DND-41 (cell line): ENCODE measurements at regions not wholly inside any gene's neighbourhood (a gene's known extent, or its start where the extent isn't known, plus 50 kb on each side); places are given as distances from the start of the nearest gene placed in this dataset.
A peak's percentile ranks its signal among the peaks of the same experiment; 100 is the strongest.

Source experiments
- ATAC-seq: fragments of 200-7000 bp; cut with Tn5 transposase; 3 replicates; pipeline ENCODE4 v1.9.1; 2021; ENCODE audit warnings: low read depth; ENCODE audit not compliant: insufficient read depth
- DNase-seq: peaks from one replicate; pipeline ENCODE4 v3.0.0-alpha.2; 2020
- H2AFZ ChIP-seq: 2 replicates; pipeline ENCODE4 v1.6.0; 2012; ENCODE audit warnings: low read depth, low read length
- H3K27ac ChIP-seq: 2 replicates; pipeline ENCODE4 v1.5.1; 2012; ENCODE audit warnings: low read length, inconsistent platforms
- H3K27me3 ChIP-seq: fragments of 200-600 bp; sonication (generic); 2 replicates; pipeline ENCODE4 v1.6.0; 2012; ENCODE audit warnings: low read length, mild to moderate bottlenecking, inconsistent platforms; ENCODE audit not compliant: insufficient read depth, poor library complexity
- H3K36me3 ChIP-seq: 2 replicates; pipeline ENCODE4 v1.5.1; 2012; ENCODE audit warnings: low read length, inconsistent platforms; ENCODE audit not compliant: insufficient read depth
- H3K4me1 ChIP-seq: 2 replicates; pipeline ENCODE4 v1.5.1; 2012; ENCODE audit warnings: mild to moderate bottlenecking, low read length; ENCODE audit not compliant: insufficient read depth
- H3K4me2 ChIP-seq: 2 replicates; pipeline ENCODE4 v1.6.0; 2012; ENCODE audit warnings: mild to moderate bottlenecking, moderate library complexity, low read length, inconsistent platforms; ENCODE audit not compliant: insufficient read depth
- H3K4me3 ChIP-seq, 2 experiments: fragments of 200-600 bp in 1 of 2; shearing (Covaris generic) in 1 of 2; 2 replicates each; pipeline ENCODE4 v1.5.1; 2012 to 2016; ENCODE audit warnings: inconsistent platforms in 2 of 2, low read length in 2 of 2, mild to moderate bottlenecking in 2 of 2, low read depth in 1 of 2, moderate library complexity in 1 of 2
- H3K79me2 ChIP-seq: 2 replicates; pipeline ENCODE4 v1.6.0; 2012; ENCODE audit warnings: low read length, inconsistent platforms; ENCODE audit not compliant: insufficient read depth
- H3K9ac ChIP-seq: 2 replicates; pipeline ENCODE4 v1.6.0; 2012; ENCODE audit warnings: low read depth, mild to moderate bottlenecking, inconsistent platforms, low read length, moderate library complexity
- H3K9me3 ChIP-seq: 2 replicates; pipeline ENCODE4 v1.5.1; 2012; ENCODE audit warnings: low read length, moderate library complexity, mild to moderate bottlenecking, inconsistent platforms; ENCODE audit not compliant: insufficient read depth, severe bottlenecking
- H4K20me1 ChIP-seq: 2 replicates; pipeline ENCODE4 v1.6.0; 2012; ENCODE audit warnings: low read length; ENCODE audit not compliant: insufficient read depth
- EZH2 ChIP-seq: IDR thresholded peaks from 3 replicates; pipeline ENCODE4 v1.6.1; 2012; ENCODE audit warnings: borderline replicate concordance, low read depth, mild to moderate bottlenecking, moderate library complexity, low read length, inconsistent platforms; ENCODE audit not compliant: severe bottlenecking
- TF ChIP-seq, protein P1 (sequence below): IDR thresholded peaks from 2 replicates; pipeline ENCODE4 v1.5.1; 2012; ENCODE audit warnings: borderline replicate concordance, low read length, moderate library complexity, mild to moderate bottlenecking; ENCODE audit not compliant: poor library complexity, severe bottlenecking; ENCODE audit errors: extremely low read depth

DNA sequence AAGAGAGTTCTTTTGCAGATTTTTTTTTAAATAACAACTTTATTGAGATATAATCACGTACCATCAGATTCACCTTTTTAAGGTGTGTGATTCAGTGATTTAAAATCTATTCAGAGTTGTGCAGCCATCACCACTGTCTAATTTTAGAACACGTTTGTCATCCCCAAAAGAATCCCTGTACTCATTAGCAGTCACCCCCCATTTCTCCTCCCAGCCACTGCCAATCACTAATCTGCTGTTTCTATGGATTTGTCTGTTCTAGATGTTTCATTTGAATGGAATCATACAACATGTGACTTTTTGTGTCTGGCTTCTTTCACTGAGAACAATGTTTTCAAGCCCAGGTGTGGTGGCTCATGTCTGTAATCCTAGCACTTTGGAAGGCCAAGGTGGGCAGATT, 55.4 kb upstream of the RAPH1 start:
- no peaks in the 10 kb centered on the region for H3K36me3 ChIP-seq
- H3K79me2 ChIP-seq: no peaks in the 10 kb centered on the region

DNA sequence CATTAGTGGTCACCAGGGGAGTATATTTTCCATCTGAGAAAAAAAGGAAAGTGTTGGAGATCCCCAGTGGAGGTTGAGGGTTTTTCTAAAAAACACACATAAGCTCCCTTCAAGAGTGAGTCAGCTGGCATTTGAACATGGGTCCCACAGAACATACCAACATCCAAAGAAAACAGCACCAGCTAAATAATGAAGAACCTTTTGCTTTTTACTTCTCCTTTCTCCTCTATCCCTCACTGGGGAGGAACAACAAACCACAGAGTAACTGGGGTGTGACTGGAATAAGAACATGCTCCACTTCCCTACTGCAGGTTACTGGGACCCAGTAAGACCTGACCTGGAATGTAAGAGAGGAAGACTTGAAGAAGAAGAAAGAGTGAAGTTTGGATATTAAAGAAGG, 56.5 kb upstream of the RAPH1 start:
- ATAC-seq (no peak), DNase-seq (no peak)
- Histone ChIP-seq H3K4me1 (no peaks in the 10 kb centered on the region), H3K27me3 (no peaks in the 10 kb centered on the region), H3K27ac (no peak overlapping the region), H3K4me3 (no peak overlapping the region), H2AFZ (no peak overlapping the region; the same call in 1 of the 2 replicates), H3K9ac (no peak overlapping the region), H4K20me1 (no peaks in the 10 kb centered on the region), H3K4me2 (no peak overlapping the region), H3K9me3 (no peaks in the 10 kb centered on the region), H3K36me3 (no peaks in the 10 kb centered on the region), H3K79me2 (no peaks in the 10 kb centered on the region)
- no peak for TF ChIP-seq EZH2
- TF ChIP-seq, protein P1, sequence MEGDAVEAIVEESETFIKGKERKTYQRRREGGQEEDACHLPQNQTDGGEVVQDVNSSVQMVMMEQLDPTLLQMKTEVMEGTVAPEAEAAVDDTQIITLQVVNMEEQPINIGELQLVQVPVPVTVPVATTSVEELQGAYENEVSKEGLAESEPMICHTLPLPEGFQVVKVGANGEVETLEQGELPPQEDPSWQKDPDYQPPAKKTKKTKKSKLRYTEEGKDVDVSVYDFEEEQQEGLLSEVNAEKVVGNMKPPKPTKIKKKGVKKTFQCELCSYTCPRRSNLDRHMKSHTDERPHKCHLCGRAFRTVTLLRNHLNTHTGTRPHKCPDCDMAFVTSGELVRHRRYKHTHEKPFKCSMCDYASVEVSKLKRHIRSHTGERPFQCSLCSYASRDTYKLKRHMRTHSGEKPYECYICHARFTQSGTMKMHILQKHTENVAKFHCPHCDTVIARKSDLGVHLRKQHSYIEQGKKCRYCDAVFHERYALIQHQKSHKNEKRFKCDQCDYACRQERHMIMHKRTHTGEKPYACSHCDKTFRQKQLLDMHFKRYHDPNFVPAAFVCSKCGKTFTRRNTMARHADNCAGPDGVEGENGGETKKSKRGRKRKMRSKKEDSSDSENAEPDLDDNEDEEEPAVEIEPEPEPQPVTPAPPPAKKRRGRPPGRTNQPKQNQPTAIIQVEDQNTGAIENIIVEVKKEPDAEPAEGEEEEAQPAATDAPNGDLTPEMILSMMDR: no peak

More for the DNA sequence above, 55.4 kb upstream of the RAPH1 start:
- no peak overlapping the region for H3K4me2 ChIP-seq
- no peak for TF ChIP-seq EZH2
- TF ChIP-seq, protein P1: no peak
- H3K27ac ChIP-seq: no peak overlapping the region
- H3K4me1 ChIP-seq: no peaks in the 10 kb centered on the region
- ATAC-seq (no peak), DNase-seq (no peak)
- no peaks in the 10 kb centered on the region for H4K20me1 ChIP-seq
- no peaks in the 10 kb centered on the region for H3K27me3 ChIP-seq
- no peak overlapping the region for H3K9ac ChIP-seq
- no peak overlapping the region for H2AFZ ChIP-seq
- H3K9me3 ChIP-seq: no peaks in the 10 kb centered on the region
- H3K4me3 ChIP-seq: no peak overlapping the region

DNA sequence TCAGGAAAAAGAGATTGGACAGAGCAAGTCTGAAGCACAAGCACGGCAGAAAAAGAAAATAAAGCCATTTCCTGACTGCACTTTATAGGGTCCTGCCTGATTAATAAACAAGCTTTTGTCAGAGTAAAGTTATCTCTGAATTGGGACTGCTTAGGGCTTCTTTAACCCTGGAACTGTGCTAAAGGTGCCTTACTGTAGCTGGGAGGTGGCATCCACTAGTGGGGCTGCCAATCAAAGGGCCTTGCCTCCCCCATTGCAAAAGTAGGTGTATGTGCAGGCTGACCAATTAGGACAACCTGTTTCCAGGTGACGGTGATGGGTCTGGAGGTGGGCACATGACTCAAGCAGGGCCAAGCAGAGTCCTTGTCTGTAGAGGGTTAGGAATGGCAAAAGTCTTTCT, 57.4 kb upstream of the RAPH1 start:
- Histone ChIP-seq H3K4me2 (no peak overlapping the region), H3K9ac (no peak overlapping the region), H3K4me1 (no peaks in the 10 kb centered on the region), H3K27me3 (no peaks in the 10 kb centered on the region), H2AFZ (0 out of 2 replicates have a peak overlapping the region, but pooled peaks have one; percentile 15), H3K79me2 (no peaks in the 10 kb centered on the region), H3K9me3 (no peaks in the 10 kb centered on the region), H3K36me3 (no peaks in the 10 kb centered on the region), H4K20me1 (no peaks in the 10 kb centered on the region), H3K27ac (no peak overlapping the region), H3K4me3 (no peak overlapping the region)
- no peak for ATAC-seq
- DNase-seq: no peak
- TF ChIP-seq, protein P1: no peak

DNA sequence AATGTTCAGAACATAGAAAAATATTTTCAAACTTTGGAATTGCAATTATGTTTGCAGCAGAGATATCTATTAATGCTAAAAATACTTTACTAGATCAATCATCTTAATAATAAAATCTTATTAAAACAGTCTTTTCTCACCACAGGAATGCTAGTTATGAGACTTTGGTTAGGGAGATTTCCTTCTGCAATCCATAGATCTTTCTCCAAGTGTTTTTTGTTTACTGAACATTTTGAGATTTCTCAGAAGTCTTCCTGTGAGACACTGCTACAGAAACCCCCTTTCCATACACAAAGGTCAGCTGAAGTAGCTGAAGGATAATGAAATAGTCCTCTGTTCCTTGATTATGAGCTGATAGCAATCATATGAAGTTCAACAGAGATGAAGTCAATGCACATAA, 59.4 kb upstream of the RAPH1 start:
- no peak overlapping the region for H3K27ac ChIP-seq
- H3K4me1 ChIP-seq: no peaks in the 10 kb centered on the region
- DNase-seq (no peak), ATAC-seq (no peak)
- no peaks in the 10 kb centered on the region for H4K20me1 ChIP-seq
- no peaks in the 10 kb centered on the region for H3K27me3 ChIP-seq
- no peaks in the 10 kb centered on the region for H3K36me3 ChIP-seq
- H2AFZ ChIP-seq: no peak overlapping the region
- H3K4me2 ChIP-seq: no peak overlapping the region
- no peak overlapping the region for H3K9ac ChIP-seq
- no peaks in the 10 kb centered on the region for H3K79me2 ChIP-seq
- no peak overlapping the region for H3K4me3 ChIP-seq
- H3K9me3 ChIP-seq: no peaks in the 10 kb centered on the region
- TF ChIP-seq, protein P1: no peak
- TF ChIP-seq EZH2: no peak
